ENCODE measurements at regions not wholly inside any gene's neighbourhood (a gene's known extent, or its start where the extent isn't known, plus 50 kb on each side); places are given as distances from the start of the nearest gene placed in this dataset.
A peak's percentile ranks its signal among the peaks of the same experiment; 100 is the strongest.

DNA sequence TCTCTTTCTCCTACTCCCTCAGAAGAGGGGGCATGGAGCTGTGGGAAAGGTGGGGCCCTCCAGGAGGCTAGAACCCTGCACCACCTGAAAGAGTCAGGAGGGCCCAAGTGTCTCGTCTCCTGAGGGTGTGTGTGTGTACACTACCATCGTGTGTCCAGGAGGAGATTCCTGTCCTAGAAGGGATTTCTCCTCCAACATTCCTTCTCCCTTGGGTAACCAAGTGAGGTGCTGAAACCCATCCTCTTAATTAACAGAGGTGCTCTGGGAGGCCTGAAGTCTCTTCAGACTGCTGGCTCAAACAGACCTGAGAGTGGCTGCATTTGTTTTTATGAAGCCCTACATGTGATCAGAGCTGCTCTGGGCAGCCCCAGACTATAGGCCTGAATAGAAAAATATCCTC, 61.1 kb upstream of the FAM169A start:
- no peak overlapping the region for H3K4me3 ChIP-seq (ENCODE audit: low read depth, low read length)
- TF ChIP-seq, protein P1, sequence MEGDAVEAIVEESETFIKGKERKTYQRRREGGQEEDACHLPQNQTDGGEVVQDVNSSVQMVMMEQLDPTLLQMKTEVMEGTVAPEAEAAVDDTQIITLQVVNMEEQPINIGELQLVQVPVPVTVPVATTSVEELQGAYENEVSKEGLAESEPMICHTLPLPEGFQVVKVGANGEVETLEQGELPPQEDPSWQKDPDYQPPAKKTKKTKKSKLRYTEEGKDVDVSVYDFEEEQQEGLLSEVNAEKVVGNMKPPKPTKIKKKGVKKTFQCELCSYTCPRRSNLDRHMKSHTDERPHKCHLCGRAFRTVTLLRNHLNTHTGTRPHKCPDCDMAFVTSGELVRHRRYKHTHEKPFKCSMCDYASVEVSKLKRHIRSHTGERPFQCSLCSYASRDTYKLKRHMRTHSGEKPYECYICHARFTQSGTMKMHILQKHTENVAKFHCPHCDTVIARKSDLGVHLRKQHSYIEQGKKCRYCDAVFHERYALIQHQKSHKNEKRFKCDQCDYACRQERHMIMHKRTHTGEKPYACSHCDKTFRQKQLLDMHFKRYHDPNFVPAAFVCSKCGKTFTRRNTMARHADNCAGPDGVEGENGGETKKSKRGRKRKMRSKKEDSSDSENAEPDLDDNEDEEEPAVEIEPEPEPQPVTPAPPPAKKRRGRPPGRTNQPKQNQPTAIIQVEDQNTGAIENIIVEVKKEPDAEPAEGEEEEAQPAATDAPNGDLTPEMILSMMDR (IDR thresholded peaks at IDR 0.05; ENCODE audit: control insufficient read depth, extremely low read depth, insufficient read depth), result no peak
- DNase-seq (ENCODE audit: low read depth), result no peak

DNA sequence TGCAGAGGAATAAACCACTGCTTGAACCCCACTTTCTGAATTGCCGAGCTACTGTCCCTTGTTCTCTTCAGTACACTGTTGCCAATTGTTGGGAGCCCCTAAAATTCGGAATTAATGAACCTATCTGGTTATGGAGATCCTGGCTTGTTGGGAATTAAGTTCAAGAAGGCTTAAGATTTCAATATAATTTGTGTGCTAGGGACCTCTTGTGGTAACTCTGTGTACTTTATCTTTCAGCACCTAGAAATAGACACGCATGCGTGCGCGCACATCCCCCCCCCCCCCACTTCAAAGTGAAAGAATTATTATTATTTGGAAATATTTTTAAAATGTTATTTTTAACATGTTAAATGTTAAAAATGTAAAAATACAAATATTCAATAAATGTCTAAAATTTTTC, 53.3 kb upstream of the FAM169A start:
- DNase-seq (ENCODE audit: low read depth), result no peak

DNA sequence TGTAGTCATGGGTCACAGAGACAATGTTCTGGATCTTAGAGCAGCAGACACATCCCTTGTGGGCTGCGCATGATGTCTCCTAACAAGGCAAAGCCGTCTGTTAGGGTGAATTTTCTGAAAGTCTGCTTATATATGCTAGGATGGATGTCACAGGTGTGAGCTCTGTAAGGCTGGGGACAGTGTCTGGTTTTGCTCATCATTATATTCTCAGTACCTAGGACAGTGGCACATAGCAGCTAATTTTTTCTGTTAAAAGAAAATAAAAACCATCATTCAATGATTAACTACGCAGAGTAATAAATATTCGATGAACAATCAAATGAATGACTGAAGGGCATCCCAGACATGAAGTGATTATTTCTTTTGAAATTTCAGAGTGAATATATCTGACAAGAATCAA, 52.9 kb upstream of the FAM169A start:
- no peak for DNase-seq (ENCODE audit: low read depth)
- TF ChIP-seq, protein P1 (IDR thresholded peaks at IDR 0.05; ENCODE audit: control insufficient read depth, extremely low read depth, insufficient read depth), result no peak
- H3K4me3 ChIP-seq (ENCODE audit: low read depth, low read length), result no peak overlapping the region

More for the DNA sequence above, 53.3 kb upstream of the FAM169A start:
- TF ChIP-seq, protein P1 (IDR thresholded peaks at IDR 0.05; ENCODE audit: control insufficient read depth, extremely low read depth, insufficient read depth), result peak; percentile 55
- H3K4me3 ChIP-seq (ENCODE audit: low read depth, low read length), result no peak overlapping the region

DNA sequence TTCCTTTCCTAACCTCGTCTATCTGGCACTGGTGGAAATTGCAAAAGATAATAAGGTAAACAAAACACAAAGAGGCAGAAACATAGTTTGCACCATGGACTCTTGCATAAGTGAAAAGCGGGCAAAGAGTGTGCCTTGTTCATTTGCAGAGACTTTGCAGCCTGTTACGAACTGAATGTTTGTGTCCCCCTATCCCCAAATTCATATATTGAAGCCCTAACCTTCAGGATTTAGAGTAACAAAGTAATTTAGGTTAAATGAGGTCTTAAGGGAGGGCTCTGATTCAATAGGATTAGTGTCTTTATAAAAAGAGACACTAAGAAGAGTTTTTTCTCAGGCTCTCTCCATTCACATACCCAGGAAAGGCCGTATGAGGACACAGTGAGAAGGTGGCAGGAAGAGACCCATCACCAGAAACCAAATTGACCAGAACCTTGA, 52.1 kb upstream of the FAM169A start:
- no peak for DNase-seq (ENCODE audit: low read depth)
- no peak overlapping the region for H3K4me3 ChIP-seq (ENCODE audit: low read depth, low read length)
- TF ChIP-seq, protein P1 (IDR thresholded peaks at IDR 0.05; ENCODE audit: control insufficient read depth, extremely low read depth, insufficient read depth), result no peak

DNA sequence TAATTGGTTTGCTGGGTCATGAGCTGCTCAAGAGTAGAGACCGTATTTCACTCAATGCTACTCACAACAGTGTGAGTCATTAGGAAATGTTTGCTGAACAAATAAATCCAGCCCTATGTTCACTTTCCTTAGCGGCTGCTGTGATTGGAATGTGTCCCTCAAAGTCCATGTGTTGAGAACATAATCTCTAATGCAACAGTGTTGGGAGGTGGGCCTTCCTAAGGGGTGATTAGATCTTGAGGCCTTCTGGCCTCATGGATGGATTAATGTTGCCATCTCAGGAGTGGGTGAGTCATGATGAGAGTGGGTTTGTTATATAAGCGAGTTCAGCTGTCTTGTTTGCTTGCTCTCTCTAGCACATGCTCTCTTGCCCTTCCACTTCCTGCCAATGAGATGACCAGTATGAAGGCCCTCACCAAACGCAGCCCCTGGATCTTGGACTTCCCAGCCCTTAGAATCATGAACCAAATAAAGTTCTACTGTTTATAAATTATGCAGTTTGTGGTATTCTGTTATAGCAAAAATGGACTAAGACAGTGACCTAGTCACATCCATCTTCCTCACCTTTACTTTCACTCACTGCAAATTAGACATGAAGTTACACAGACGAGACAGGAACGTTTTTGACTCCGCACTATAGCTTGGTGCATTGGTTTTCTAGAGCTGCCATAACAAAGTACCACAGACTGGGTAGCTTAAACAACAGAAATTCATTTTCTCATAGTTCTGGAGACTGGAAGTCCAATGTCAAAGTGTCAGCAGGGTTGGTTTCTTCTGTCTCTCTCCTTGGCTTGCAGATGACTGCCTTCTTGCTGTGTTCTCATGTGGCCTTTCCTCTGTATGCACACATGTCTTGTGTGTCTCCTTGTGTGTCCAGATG, 50.9 kb upstream of the FAM169A start:
- no peak overlapping the region for H3K4me3 ChIP-seq (ENCODE audit: low read depth, low read length)
- DNase-seq (ENCODE audit: low read depth), result peak; percentile 51
- TF ChIP-seq, protein P1 (IDR thresholded peaks at IDR 0.05; ENCODE audit: control insufficient read depth, extremely low read depth, insufficient read depth), result no peak

Measured in LNCaP clone FGC (cell line).